ENCODE measurements at regions not wholly inside any gene's neighbourhood (a gene's known extent, or its start where the extent isn't known, plus 50 kb on each side); places are given as distances from the start of the nearest gene placed in this dataset.

DNA sequence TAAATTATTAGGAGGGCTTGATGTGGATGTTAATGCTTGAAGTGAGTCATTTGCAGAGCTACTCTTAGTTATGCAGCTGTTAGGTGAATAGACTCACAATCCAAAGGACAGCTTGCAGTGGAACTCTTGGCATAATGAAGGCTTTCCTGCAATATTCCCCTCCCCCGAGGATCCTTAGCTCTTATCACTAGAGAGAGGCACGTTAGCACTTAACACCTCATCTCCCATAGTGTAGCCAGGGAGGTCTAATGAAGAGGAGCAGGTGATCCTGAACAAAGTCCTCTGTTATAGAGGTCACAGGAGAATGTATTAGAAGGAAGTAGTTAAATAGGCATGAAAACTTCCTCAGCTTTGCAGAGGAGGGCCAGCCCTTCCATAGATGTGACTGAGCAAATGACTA, 919.2 kb upstream of the FAT3 start:
- no peak overlapping the region for H3K4me2 ChIP-seq (replicated peaks; ENCODE audit: low read depth, low read length, poor library complexity, severe bottlenecking)
- WGBS (ENCODE audit: insufficient coverage): no CpG with 5 or more reads among the region's 2 CpGs
- no peak overlapping the region for H2AFZ ChIP-seq (ENCODE audit: insufficient read depth, low read depth, low read length, poor library complexity, severe bottlenecking)
- Mint-ChIP-seq H3K27me3 (no peaks in the 10 kb centered on the region), H3K4me1 (no peaks in the 10 kb centered on the region), H3K27ac (no peak overlapping the region), H3K4me3 (no peak overlapping the region), H3K9me3 (ENCODE audit: insufficient read depth) (peaks cover 9% of the 10 kb centered on the region)
- H3K9me3 ChIP-seq (ENCODE audit: control extremely low read depth in 1 of 3, control insufficient read depth in 2 of 3, insufficient read depth in 1 of 3, low read length in 2 of 3): no peaks in the 10 kb centered on the region
- ATAC-seq (ENCODE audit: low read depth) (no peak), DNase-seq (no peak)
- intact Hi-C loops (cut with micrococcal nuclease): no loop called here
- H4K20me1 ChIP-seq (ENCODE audit: control insufficient read depth, insufficient read depth, low read length, poor library complexity, severe bottlenecking): no peaks in the 10 kb centered on the region
- H3K27me3 ChIP-seq (replicated peaks in 1 of 4; ENCODE audit: control extremely low read depth in 1 of 4, control insufficient read depth in 3 of 4, insufficient read depth in 4 of 4, low read length in 3 of 4): no peaks in the 10 kb centered on the region
- no peak overlapping the region for H3K9ac ChIP-seq (ENCODE audit: low read length)
- ChIA-PET CTCF (no interaction called here), POLR2A (no interaction called here)
- H3K79me2 ChIP-seq (ENCODE audit: control insufficient read depth, insufficient read depth, low read length): no peaks in the 10 kb centered on the region
- no peak overlapping the region for H3K4me3 ChIP-seq (ENCODE audit: control extremely low read depth in 1 of 5, extremely low read depth in 1 of 5, insufficient read depth in 1 of 5, low read depth in 2 of 5, low read length in 4 of 5)
- H3K4me1 ChIP-seq (ENCODE audit: control insufficient read depth in 2 of 2, insufficient read depth in 2 of 2, low read length in 2 of 2): no peaks in the 10 kb centered on the region
- H3K36me3 ChIP-seq (replicated peaks in 1 of 2; ENCODE audit: control extremely low read depth in 1 of 2, control insufficient read depth in 1 of 2, extremely low read depth in 1 of 2, insufficient read depth in 2 of 2, low read length in 1 of 2): no peaks in the 10 kb centered on the region
- H3K27ac ChIP-seq (ENCODE audit: low read length in 2 of 2): no peak overlapping the region
- TF ChIP-seq, protein P1, sequence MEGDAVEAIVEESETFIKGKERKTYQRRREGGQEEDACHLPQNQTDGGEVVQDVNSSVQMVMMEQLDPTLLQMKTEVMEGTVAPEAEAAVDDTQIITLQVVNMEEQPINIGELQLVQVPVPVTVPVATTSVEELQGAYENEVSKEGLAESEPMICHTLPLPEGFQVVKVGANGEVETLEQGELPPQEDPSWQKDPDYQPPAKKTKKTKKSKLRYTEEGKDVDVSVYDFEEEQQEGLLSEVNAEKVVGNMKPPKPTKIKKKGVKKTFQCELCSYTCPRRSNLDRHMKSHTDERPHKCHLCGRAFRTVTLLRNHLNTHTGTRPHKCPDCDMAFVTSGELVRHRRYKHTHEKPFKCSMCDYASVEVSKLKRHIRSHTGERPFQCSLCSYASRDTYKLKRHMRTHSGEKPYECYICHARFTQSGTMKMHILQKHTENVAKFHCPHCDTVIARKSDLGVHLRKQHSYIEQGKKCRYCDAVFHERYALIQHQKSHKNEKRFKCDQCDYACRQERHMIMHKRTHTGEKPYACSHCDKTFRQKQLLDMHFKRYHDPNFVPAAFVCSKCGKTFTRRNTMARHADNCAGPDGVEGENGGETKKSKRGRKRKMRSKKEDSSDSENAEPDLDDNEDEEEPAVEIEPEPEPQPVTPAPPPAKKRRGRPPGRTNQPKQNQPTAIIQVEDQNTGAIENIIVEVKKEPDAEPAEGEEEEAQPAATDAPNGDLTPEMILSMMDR (IDR thresholded peaks at IDR 0.05): no peak
- TF ChIP-seq EZH2 (IDR thresholded peaks at IDR 0.05; ENCODE audit: borderline replicate concordance, insufficient read depth, low read depth, low read length, poor library complexity, severe bottlenecking): no peak

DNA sequence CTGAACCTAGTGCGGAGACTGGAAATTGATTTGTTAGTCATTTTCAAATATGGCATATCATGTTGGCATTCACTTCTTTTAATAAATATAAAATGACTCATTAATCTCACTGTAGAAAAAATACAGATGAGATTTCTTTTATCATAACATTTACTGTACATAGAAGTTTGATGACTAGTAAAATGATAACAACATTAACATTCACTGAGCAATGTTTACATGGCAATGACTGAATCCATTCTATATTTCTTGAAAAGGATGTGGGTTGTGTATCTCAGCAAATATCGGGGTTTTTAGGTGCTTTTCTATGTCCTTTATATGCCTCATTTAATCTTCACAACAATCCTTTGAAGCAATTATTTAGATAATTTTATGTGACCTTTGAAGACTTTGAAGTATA, 920.9 kb upstream of the FAT3 start:
- H3K4me2 ChIP-seq (replicated peaks; ENCODE audit: low read depth, low read length, poor library complexity, severe bottlenecking): no peak overlapping the region
- no peak for DNase-seq
- TF ChIP-seq, protein P1 (IDR thresholded peaks at IDR 0.05): no peak
- no peak for TF ChIP-seq EZH2 (IDR thresholded peaks at IDR 0.05; ENCODE audit: borderline replicate concordance, insufficient read depth, low read depth, low read length, poor library complexity, severe bottlenecking)
- no peak overlapping the region for H3K9ac ChIP-seq (ENCODE audit: low read length)
- H2AFZ ChIP-seq (ENCODE audit: insufficient read depth, low read depth, low read length, poor library complexity, severe bottlenecking): no peak overlapping the region
- H3K36me3 ChIP-seq (replicated peaks in 1 of 2; ENCODE audit: control extremely low read depth in 1 of 2, control insufficient read depth in 1 of 2, extremely low read depth in 1 of 2, insufficient read depth in 2 of 2, low read length in 1 of 2): no peaks in the 10 kb centered on the region
- Mint-ChIP-seq H3K27me3 (no peaks in the 10 kb centered on the region), H3K4me1 (no peaks in the 10 kb centered on the region), H3K4me3 (no peak overlapping the region), H3K9me3 (ENCODE audit: insufficient read depth) (peaks cover 5% of the 10 kb centered on the region), H3K27ac (no peak overlapping the region)
- no peaks in the 10 kb centered on the region for H4K20me1 ChIP-seq (ENCODE audit: control insufficient read depth, insufficient read depth, low read length, poor library complexity, severe bottlenecking)
- ATAC-seq (ENCODE audit: low read depth): no peak
- no CpG with 5 or more reads among the region's 2 CpGs for WGBS (ENCODE audit: insufficient coverage)
- intact Hi-C loops (cut with micrococcal nuclease): no loop called here
- no peaks in the 10 kb centered on the region for H3K9me3 ChIP-seq (ENCODE audit: control extremely low read depth in 1 of 3, control insufficient read depth in 2 of 3, insufficient read depth in 1 of 3, low read length in 2 of 3)
- POLR2A ChIA-PET: no interaction called here
- no peaks in the 10 kb centered on the region for H3K4me1 ChIP-seq (ENCODE audit: control insufficient read depth in 2 of 2, insufficient read depth in 2 of 2, low read length in 2 of 2)
- H3K79me2 ChIP-seq (ENCODE audit: control insufficient read depth, insufficient read depth, low read length): no peaks in the 10 kb centered on the region
- H3K27me3 ChIP-seq (replicated peaks in 1 of 4; ENCODE audit: control extremely low read depth in 1 of 4, control insufficient read depth in 3 of 4, insufficient read depth in 4 of 4, low read length in 3 of 4): no peaks in the 10 kb centered on the region
- no peak overlapping the region for H3K27ac ChIP-seq (ENCODE audit: low read length in 2 of 2)
- H3K4me3 ChIP-seq (ENCODE audit: control extremely low read depth in 1 of 5, extremely low read depth in 1 of 5, insufficient read depth in 1 of 5, low read depth in 2 of 5, low read length in 4 of 5): no peak overlapping the region
- CTCF ChIA-PET: no interaction called here
